GM12891 (cell line): ENCODE measurements at regions not wholly inside any gene's neighbourhood (a gene's known extent, or its start where the extent isn't known, plus 50 kb on each side); places are given as distances from the start of the nearest gene placed in this dataset.
A peak's percentile ranks its signal among the peaks of the same experiment; 100 is the strongest.

ENCODE experiments used
- DNase-seq: peaks from one replicate; pipeline ENCODE4 v3.0.0; 2011; ENCODE audit warnings: low spot score; ENCODE audit not compliant: insufficient read length
- FAIRE-seq: peaks from 2 replicates; lab custom pipeline; 2011; peaks lifted over from hg19 to GRCh38; lab: Jason Lieb, UNC
- PAX5 ChIP-seq: IDR thresholded peaks from 2 replicates; pipeline ENCODE4 v1.6.1; 2011; ENCODE audit warnings: low read length, moderate library complexity, mild to moderate bottlenecking; ENCODE audit not compliant: insufficient read depth, severe bottlenecking
- POLR2A ChIP-seq: IDR thresholded peaks from 2 replicates; pipeline ENCODE4 v1.6.1; 2011; ENCODE audit warnings: low read depth, low read length, control low read depth
- POLR2AphosphoS5 ChIP-seq: IDR thresholded peaks from 2 replicates; pipeline ENCODE4 v1.6.1; 2011; ENCODE audit warnings: low read depth, low read length, control low read depth
- POU2F2 ChIP-seq: IDR thresholded peaks from 2 replicates; pipeline ENCODE4 v1.6.1; 2011; ENCODE audit warnings: low read depth, mild to moderate bottlenecking, control low read depth, low read length, moderate library complexity
- SPI1 ChIP-seq: IDR thresholded peaks from 2 replicates; pipeline ENCODE4 v1.6.1; 2011; ENCODE audit warnings: low read depth, low read length, control low read depth
- TAF1 ChIP-seq: IDR thresholded peaks from 2 replicates; pipeline ENCODE4 v1.6.1; 2011; ENCODE audit warnings: low read depth, low read length, control low read depth

- no peak for DNase-seq
- no peak for TF ChIP-seq PAX5
- no peak for TF ChIP-seq TAF1
- no peak for TF ChIP-seq SPI1
- TF ChIP-seq POU2F2, result no peak
- no peak for TF ChIP-seq POLR2AphosphoS5
- TF ChIP-seq POLR2A, result no peak
- FAIRE-seq, result no peak
Observed at GRCh38 chr5:167472566-167473108, 818.8 kb upstream of the WWC1 start.

GRCh38 chr5:167478188-167478587 lies 813.3 kb upstream of the WWC1 start:
- no peak for TF ChIP-seq POU2F2
- no peak for TF ChIP-seq PAX5
- TF ChIP-seq TAF1, result no peak
- no peak for TF ChIP-seq POLR2A
- no peak for TF ChIP-seq SPI1
- no peak for TF ChIP-seq POLR2AphosphoS5
- DNase-seq, result no peak
- no peak for FAIRE-seq

- DNase-seq (no peak), FAIRE-seq (no peak)
- TF ChIP-seq PAX5 (no peak), POU2F2 (no peak), POLR2AphosphoS5 (no peak)
Observed at GRCh38 chr5:167479779-167480178, 811.7 kb upstream of the WWC1 start.

- FAIRE-seq (no peak), DNase-seq (no peak)
Observed at GRCh38 chr5:167481345-167481744, 810.1 kb upstream of the WWC1 start.

GRCh38 chr5:167482555-167482954 lies 808.9 kb upstream of the WWC1 start:
- no peak for FAIRE-seq
- DNase-seq, result no peak
- no peak for TF ChIP-seq POLR2AphosphoS5
- no peak for TF ChIP-seq POU2F2
- TF ChIP-seq PAX5, result no peak

More at GRCh38 chr5:167481345-167481744, 810.1 kb upstream of the WWC1 start:
- TF ChIP-seq TAF1 (no peak), PAX5 (no peak), POLR2A (no peak), POU2F2 (no peak), SPI1 (no peak), POLR2AphosphoS5 (no peak)

GRCh38 chr5:167485061-167485774 lies 806.2 kb upstream of the WWC1 start:
- FAIRE-seq (no peak), DNase-seq (no peak)
- TF ChIP-seq PAX5, result no peak
- no peak for TF ChIP-seq POLR2AphosphoS5
- TF ChIP-seq POU2F2, result no peak
- no peak for TF ChIP-seq TAF1
- TF ChIP-seq SPI1, result no peak
- TF ChIP-seq POLR2A, result no peak

- TF ChIP-seq POLR2A, result no peak
- TF ChIP-seq TAF1, result no peak
- DNase-seq (no peak), FAIRE-seq (no peak)
Observed at GRCh38 chr5:167488371-167488770, 803.1 kb upstream of the WWC1 start.

- FAIRE-seq (no peak), DNase-seq (no peak)
- no peak for TF ChIP-seq POLR2AphosphoS5
- TF ChIP-seq SPI1, result peak; percentile 70
Observed at GRCh38 chr5:167489202-167489601, 802.2 kb upstream of the WWC1 start.

- FAIRE-seq (no peak), DNase-seq (no peak)
- TF ChIP-seq PAX5 (no peak), POLR2A (no peak), SPI1 (no peak), TAF1 (no peak), POU2F2 (no peak), POLR2AphosphoS5 (no peak)
Observed at GRCh38 chr5:167503926-167504720, 787.3 kb upstream of the WWC1 start.
